Kidney glomerular epithelial cell (primary cell): ENCODE measurements at regions not wholly inside any gene's neighbourhood (a gene's known extent, or its start where the extent isn't known, plus 50 kb on each side); places are given as distances from the start of the nearest gene placed in this dataset.

ENCODE experiments used
- DNase-seq: peaks from one replicate; lab custom pipeline; 2025; lab: John Stamatoyannopoulos, UW

- DNase-seq, result no peak
These were observed 144.1 kb upstream of the B3GAT1 start for GRCh38 chr11:134556186-134556585.

- no peak for DNase-seq
These were observed 143.5 kb upstream of the B3GAT1 start for GRCh38 chr11:134555510-134555909.

GRCh38 chr11:134554861-134555260 lies 142.8 kb upstream of the B3GAT1 start:
- no peak for DNase-seq

DNA sequence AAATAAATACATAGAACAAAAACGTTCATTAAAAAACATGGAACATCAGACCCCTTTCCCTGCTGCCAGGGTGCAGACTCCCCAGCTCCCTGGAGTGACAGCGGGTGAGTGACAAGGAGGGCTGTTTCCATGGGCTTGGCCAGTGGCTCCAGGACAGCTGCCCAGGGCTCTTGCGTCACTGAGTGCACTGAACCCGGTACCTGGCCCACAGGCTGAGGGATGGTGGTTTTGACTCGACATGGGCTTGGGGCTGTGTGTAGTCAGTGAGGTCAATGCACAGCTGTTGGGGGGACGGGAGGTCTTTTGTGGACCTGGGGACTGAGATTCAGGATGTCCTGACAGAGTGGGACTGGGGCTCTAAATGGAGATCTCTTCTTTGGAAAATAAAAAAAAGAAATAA lies 142.1 kb upstream of the B3GAT1 start:
- no peak for DNase-seq

GRCh38 chr11:134552749-134553148 lies 140.7 kb upstream of the B3GAT1 start:
- DNase-seq, result no peak

- no peak for DNase-seq
These were observed 133.5 kb upstream of the B3GAT1 start for GRCh38 chr11:134545521-134545920.

- DNase-seq, result no peak
These were observed 132.2 kb upstream of the B3GAT1 start for GRCh38 chr11:134544095-134544815.

DNA sequence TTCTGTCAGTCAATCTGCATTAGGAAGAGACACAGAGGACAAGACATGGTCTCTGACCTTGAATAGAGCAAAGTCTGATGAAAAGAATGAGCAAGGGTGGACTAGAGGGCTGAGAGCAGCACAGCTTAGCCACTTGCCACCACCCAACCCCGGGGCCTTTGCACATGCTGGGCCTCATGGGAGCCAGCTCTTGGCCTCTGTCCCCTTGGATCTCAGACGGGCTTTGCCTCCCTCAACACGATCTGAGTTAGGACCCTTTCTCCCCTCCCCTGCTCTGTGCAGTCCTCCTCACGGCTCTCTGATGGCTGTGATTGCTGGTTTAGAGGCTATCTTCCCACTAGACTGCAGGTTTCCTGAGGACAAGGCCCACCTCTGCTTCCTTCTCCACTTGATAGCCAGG lies 131.6 kb upstream of the B3GAT1 start:
- no peak for DNase-seq

DNA sequence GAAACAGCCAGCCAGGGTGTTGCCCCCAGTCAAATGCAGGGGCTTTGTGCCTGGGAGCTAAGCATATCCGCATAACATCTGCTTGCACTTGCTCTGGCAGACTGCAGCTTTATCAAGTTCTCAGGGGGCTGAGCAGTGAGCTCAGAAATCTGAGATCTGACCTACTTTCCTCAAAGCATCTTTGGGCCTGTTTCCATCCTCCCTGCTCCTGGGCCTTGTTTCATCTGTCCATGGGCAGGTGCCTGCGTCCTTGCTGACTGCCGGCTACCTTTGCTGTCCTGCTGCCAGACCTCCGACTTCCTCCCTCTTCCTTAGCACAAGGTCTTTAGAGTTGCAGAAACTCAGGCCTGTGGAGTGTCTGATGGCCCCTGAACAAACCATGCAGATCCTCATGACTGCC lies 131.2 kb upstream of the B3GAT1 start:
- DNase-seq, result no peak

DNA sequence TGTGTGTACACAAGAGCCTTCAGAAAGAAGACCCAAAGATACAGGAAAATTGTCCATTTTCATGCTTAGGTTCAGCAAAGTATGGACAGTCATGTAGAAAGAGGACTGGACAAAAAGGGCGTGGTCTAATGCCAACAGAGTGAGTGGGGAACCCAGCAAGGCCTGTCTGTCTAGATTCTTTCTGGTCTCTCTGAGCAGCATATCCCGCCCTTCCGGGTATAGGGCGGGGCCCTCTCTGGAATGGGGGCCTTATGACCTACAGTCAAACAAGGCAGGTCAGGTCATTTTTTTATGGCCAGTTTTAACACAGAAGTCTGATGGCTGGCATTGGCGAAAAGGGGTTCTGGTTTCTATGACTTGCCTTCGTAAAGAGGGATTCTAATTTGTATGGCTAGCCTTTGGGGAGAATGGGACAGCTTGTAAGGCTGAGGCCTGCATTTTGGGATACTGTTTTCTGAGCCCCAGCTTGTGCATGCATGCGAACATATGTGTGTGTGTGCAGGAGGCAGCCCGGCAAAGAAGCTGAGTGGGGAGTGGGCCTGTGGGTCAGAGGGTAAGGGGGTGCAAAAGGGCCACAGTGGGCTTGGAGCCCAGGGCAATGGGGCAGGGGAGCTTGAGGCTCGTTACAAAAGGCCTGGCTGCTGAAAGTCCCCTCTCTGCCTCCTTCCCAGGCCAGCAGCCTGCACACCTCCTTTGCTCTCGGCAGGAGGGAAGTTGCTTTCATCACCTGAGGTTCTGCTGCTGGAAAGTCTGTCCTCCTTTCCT lies 130.5 kb upstream of the B3GAT1 start:
- no peak for DNase-seq

GRCh38 chr11:134541951-134542350 lies 129.9 kb upstream of the B3GAT1 start:
- no peak for DNase-seq

DNA sequence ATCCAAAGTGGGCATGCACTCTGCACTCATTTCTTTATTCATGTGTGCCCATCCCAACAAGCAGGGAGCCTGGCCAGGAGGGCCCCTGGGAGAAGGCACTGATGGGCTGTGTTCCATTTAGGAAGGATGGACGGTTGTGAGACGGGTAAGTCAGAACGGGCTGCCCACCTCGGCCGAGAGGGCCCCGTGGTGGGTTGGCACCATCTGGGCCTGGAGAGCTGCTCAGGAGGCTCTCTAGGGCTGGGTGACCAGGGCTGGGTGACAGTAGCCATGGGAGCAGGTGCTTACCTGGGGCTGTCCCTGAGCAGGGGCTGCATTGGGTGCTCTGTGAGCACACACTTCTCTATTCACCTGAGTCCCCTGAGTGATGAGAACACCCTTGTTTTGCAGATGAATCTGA lies 129.3 kb upstream of the B3GAT1 start:
- DNase-seq, result no peak

GRCh38 chr11:134539285-134539684 lies 127.2 kb upstream of the B3GAT1 start:
- DNase-seq, result no peak

- no peak for DNase-seq
These were observed 126.7 kb upstream of the B3GAT1 start for GRCh38 chr11:134538742-134539141.

- DNase-seq, result no peak
These were observed 125.9 kb upstream of the B3GAT1 start for GRCh38 chr11:134537941-134538340.

GRCh38 chr11:134537296-134537695 lies 125.3 kb upstream of the B3GAT1 start:
- DNase-seq, result no peak

DNA sequence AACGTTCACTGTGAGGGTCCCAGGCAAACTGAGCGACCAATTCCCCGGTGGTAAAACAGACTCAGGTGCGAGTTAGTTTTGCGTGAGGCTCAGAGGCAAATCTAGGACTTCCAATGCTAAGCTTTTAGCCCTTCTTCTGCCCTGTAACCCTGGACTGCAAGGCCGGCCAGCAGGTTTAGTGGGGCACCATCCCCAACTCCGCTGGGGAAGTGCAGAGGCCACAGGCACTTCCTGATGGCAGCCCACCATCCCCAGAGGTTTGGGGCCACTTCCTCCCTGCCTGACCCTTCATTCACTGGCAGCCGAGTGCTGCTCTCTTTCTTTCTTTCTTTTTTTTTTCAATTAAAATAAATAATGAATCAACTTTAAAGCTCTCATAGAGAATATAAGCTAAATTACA lies 124.6 kb upstream of the B3GAT1 start:
- no peak for DNase-seq

DNA sequence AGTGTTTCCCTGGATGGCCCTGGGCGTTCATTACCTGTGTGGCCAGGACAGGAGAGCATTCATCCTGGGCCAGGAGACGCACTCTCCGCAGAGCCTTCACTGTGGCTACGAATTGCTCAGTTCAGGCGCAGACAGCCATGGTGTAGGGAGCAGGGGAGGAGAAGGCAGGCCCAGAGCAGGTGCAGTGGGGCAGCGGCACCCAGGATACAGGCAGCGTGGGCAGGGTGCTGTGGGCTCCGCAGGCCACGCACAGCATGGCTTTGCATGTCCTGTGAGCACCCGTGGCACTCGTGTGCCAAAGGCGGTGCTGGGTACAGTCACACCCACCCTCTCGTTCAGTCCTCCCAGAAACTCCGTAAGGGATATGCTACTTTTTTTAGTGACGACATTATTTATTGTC lies 124.2 kb upstream of the B3GAT1 start:
- no peak for DNase-seq

- no peak for DNase-seq
These were observed 123.3 kb upstream of the B3GAT1 start for GRCh38 chr11:134535029-134536025.

- no peak for DNase-seq
These were observed 121.5 kb upstream of the B3GAT1 start for GRCh38 chr11:134533511-134533910.

GRCh38 chr11:134532921-134533421 lies 120.9 kb upstream of the B3GAT1 start:
- no peak for DNase-seq
